ENCODE measurements at regions not wholly inside any gene's neighbourhood (a gene's known extent, or its start where the extent isn't known, plus 50 kb on each side); places are given as distances from the start of the nearest gene placed in this dataset.

DNA sequence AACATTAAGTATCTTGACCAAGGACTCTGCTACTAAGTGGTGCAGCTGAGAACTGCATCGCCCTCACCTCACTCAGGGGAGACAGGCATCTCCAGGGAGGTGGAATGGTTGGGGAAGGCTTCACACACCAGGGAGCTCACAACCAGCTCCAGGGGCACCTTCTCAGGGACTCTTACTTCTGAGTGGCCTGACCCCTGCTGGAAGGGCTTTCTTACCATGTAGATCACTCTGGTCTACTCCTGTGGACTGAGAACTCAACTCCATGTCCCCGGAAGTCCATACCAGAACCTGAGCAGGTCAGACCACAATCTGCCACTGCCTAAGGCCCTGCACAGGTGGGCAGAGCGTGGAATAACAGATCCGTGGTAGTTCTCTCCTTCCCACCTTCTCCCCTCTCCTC lies 140.5 kb downstream of the TLE3 start:
- DNase-seq, result no peak

DNA sequence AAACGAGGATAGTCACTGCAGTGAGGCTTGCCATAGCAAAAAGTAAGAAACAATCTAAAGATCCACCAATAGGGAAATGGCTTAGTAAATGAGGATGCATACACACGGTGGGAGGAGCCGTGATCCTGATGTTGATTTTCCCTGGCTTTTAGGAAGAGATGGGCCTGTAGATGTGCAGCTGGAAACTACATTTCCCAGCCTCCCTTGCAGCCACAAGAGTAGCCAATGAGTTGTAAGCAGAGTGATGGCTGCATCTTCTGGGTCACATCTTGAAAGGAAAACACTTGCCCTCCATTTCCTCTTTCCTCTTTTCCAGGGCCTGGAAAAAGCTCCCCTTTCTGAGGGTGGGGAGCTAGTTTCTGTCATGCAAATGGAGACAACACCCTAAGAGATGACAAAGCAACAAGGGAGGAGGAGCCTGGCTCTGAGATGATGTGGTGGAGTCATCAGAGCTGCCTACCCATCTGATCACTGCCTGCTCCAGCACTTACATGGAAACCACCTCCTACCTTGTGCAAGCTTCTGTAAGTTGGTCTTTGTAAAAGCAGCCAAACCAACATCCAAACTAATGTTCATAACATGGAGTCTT lies 139.1 kb downstream of the TLE3 start:
- peak; percentile 8 for DNase-seq

DNA sequence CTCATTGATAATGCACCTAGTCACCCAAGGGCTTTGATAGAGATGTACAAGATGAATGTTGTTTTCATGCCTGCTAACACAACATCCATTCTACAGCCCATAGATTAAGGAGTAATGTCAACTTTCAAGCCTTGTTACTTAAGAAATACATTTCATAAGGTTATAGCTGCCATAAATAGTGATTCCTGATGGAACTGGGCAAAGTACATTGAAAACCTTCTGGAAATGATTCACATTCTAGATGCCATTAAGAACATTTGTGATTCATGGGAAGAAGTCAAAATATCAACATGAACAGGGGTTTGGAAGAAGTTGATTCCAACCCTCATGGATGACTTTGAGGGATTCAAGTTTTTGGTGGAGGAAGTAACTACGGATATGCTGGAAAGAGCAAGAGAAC lies 135.2 kb downstream of the TLE3 start:
- DNase-seq, result no peak

DNA sequence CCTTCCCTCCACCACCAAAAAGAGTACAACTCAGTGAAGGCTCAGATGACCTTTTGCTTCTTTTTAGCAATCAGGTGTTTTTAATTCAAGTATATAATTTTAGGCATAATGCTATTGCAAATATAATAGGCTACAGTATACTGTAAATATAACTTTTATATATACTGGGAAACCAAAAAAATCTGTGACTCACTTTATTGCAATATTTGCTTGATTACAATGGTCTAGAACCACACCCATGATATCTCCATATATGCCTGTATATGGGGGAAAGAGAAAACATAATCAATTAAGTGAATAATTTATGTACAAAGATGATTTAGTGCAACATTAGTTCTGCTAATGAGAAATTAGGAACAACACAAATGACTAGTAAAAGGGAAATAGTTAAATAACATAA lies 134.3 kb downstream of the TLE3 start:
- no peak for DNase-seq

DNA sequence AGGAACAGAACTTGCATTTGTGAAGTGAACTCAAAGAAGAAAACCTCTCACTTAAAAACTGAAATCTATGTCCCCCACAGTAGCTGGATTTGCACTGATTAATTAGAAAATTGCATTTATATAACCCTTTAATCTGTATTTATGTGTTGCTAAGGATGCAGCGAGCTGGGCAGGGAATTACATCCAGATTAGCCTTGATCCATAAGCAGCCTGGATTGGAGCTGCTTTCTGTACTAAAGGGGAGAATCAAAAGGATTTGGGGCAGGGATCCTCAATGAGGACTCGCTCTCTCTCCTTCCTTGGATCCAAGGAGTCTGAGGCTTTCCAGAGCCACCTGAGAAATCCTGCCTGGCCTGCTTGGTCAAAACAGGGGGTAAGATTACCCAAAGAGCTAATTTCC lies 125.9 kb downstream of the TLE3 start:
- DNase-seq, result no peak

DNA sequence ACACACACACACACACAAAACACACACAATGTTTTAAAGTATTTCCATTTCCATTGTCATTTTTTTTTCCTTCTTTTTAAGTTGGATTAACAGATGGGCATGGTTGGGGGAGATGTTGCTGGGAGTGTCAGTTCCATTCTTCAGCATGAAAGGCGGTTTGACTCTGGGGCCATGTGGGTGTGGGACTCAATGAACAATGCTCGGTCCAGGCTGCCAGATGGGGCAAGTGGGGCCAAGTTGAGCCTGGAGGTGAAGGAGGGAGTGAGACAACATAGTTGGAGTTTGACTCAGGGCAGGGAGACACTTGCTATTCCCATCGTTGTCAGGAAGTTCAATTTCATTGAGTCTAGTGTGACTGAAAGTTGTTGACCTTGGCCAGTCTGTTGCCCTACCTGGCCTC lies 125.3 kb downstream of the TLE3 start:
- DNase-seq, result no peak

DNA sequence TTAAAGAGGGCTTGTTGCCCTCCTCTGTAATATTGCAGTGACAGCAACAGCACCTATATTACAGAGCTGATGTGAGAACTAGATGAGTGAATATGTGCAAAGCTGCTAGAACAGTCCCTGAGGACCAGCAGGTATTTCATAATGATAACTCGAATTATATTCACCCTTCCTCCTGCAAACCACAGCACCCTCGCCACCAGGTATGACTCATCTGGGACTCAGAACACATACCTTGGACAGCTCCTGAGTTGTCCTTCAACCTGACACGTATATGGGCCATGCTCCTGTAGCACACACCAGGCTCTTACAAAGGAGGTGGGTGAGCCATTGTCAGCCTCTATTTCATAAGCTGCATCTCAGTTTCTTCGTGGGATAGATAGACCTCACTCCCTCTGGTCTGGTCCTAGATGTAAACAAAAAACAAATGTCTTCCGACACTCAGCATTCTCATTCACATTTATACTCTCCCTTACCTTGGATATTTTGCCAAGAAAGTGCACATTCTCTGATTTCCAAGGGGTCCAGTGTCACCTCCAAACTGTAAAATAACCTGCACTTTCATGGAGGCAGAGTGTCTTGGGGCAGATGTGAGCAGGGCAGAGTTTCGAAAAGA lies 124.5 kb downstream of the TLE3 start:
- DNase-seq, result peak; percentile 58

DNA sequence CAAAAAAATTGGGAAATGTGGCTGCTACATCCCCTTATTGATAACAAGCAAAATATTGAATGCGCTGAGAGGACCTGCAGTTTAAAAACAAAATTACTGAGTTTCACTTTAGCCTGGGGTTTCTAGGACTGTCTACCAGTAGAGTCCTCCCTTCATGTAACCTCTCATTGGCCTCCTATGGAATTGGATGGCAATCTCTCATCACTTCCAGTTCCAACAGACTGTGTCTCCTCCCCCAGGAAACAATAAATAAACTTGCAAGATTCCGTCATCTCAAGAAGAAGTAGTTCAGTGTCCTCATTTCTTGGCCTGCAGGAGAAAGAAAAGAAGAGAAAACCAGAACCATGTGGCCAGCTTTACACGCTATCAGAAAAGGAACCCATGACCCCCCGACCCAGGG lies 123.8 kb downstream of the TLE3 start:
- DNase-seq, result no peak

DNA sequence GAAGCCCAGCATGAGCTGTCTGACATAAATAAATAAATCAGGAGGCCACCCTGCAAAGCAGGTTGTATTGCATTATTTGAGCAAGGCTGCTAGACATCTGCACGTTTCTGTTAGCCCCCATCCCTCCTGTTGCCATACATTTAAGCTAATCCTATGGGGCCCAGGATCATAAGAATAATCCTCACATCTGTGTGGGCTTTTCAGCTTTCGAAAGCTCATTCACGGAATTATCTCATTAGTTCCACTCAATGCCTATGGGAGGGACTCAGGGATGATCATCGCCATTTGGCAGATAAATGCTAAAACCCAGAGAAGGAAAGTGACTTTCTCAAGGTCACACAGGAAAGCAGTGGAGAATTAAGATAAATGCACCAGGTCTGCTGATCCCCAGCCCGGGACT lies 123.4 kb downstream of the TLE3 start:
- DNase-seq, result no peak

DNA sequence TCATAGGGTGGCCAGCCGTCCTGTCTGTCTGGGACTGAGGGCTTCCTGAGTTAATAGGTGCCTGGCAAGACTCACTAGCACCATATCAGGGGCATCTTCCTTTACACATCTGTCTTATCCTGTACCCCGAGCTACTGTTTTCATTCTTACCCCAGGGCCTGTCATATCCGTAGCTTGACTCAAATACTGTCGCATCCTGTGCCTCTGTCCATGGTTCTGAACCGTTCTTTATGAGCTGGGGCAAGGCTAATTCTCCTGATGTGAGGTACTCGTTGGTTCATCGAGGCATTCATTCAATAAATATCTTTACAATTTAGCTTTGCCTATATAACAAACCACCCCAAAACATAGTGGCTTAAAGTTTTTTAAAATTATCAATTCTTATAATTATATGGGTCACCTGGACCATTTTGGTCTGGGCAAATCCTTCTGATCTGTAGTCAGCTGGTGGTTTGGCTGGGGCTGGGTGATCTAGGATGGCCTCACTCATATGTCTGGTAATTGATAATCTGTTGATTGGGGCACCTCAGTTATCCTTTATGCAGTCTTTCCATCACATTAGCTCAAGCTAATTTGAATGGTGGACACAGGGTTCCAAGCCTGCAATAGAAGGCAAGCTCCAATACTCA lies 121.2 kb downstream of the TLE3 start:
- peak; percentile 69 for DNase-seq

DNA sequence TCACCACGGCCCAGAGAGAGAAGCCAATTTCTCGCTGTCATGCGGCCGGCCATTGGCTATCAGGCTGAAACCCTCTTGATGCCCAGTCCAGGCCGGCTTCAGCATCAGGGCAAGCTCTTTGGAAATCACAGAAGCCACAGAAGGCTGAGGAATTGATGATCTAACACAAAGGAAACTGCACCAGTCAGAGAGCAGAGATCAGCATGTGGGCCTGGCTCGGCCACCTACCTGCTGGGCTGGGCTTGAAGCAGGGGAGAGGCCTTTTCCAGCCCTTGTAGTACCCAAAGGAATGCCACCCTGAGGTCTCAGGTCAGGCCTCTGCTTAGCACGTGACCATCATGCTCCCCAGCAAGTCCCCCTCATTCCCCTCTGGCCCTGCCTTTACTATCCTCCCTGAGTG lies 119.1 kb downstream of the TLE3 start:
- DNase-seq, result no peak

DNA sequence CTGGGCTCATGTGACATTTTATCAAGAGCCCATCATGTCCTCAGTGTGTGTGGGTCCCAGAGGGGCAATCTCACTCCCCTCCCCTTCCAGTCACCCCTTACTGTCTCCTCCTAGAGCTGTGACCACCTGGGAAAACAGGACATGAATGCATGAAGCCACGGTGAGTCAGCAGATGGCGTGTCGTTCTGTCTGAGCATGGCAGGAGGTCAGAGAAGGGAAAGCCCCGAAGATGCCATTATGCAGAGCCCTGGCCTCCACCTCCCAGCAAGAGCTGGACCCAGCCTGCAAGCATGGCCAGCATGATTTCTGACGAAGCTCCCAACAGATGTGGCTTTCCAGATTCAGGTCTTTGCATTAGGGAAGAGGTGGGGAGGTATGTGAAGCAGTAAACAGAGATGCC lies 118.5 kb downstream of the TLE3 start:
- DNase-seq, result peak; percentile 57

DNA sequence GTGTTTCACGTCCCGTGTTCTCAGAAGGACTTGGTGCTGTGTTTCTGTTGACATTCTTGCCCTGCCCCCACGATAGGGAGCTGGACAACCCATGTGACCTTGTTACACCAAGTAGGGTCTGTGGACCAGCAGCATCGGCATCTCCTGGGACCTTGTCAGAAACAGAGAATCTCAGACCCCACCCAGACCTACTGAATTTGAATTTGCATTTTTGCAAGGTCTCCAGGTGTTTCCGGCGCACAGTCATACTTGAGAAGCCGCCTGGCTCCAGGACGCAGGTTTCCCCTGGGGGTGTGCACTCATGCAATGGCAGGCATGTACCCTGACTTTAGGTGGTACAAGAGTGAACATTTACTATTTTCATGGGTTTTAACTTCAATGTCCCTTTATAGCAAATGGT lies 117.9 kb downstream of the TLE3 start:
- no peak for DNase-seq

DNA sequence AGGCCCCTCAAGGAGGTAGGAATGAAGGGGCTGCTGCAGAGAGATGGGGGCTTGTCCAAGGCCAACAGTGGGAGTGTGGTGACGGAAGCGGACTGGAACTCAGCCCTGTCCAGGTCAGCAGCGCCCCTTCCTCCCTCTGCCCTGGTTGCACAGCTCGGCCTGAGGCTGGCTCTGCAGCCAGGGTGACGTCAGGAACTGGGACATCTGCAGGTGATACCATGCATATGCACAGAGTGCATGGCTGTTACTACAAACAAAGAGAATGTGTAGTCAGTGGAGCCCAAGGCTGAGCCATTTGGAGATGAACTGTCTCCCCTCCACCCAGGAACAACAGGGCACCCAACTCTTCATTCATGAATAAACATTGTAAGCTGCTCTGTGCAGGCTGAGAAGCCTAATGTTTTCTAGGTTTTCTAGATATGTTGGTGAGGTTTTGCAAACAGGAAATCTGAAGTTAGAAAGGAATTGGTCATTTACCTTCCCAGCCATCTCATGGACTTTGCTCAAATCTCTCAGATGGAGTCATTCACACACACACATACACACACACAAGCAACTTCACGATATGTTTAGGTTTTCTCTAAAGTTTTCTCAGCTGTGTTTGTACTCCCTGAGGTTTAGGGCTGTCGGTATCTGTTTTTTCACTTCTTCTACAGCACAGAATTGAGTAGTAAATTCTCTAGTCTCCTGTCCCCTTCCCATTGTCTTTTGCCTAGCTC lies 117.2 kb downstream of the TLE3 start:
- DNase-seq, result no peak

DNA sequence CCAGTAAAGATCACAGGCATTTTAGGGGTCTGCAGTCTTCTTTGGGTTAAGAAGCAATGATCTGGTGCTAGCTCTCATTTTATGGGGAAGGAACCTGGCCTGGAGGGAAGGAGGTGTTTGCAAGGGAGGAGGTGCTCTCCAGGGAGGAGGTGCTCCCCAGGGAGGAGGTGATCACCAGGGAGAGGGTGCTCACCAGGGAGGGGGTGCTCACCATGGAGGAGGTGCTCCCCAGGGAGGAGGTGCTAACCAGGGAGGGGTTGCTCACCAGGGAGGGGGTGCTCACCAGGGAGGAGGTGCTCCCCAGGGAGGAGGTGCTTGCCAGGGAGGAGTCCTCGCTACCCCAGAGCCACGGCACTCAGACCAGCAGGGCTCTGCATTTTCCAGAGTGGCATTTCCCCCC lies 115.7 kb downstream of the TLE3 start:
- DNase-seq, result no peak

DNA sequence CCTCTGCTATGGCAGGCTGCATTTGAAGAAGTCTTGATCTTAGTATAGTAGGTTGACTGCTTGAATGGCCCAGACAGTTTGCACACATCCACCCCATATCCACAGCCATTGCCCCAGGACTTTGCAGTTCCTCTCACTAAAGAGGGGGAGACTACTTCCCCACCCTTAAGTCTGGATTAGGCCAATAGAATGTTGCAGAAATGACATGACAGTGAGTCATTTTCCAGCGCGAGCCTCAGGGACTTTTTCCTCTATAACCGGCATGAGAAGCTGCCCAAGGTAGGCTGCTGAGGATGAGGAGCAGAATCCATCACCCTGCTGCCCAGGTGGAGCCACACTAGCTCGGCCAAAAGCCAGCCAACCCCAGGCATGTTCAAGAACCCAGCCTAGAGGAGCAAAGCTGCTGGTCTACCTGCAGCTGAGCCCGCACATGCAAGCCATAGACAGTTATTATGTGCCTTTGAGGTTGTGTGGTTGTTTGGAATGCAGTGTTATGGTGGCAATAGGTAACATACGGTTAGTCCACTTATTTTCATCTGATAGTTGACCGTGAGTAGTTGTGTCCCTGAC lies 113.9 kb downstream of the TLE3 start:
- DNase-seq, result peak; percentile 33

DNA sequence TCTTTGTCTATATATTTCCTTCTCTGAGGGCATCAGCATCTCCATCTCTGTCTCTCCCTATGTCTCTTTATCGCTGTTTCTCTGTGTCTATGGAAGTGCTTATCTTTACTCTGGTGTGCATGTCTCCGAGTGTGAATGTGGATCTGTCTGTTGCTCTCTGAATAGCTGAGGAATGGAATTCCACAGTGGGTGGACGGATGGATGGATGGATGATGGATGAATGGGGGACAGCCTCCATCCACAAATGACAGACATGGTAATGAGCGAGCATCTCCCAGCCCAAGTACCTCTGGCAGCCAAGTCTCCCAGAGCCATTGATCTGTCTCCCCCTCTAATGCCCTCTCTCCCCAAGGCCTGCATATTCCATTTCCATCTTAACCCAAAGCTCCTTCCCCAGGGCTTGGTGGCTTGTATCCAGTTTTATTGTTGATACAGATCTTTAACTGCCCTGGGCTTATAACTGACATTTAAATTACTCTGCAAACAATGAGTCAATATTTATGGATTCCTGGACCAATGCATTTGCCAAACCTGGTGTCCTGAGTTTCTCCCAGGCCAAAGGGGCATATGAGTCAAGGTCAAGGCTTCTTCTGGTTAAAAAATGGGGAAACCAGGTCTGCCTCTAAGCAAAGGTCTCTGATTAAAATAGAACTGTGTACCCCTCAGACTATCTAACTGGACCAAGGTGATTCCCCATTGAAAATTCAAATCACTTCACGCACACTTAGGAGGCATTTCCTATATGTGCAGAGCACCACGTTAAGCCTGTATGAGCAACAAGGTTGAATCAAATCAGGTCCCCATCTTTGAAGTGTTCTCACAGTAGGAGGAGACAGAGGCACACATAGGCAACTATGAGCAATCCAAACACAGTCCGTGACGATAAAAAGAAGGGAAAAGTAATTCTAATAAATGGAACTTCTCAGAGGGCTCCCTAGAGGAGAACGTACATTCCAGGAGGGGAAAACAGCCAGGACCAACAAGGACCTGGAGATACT lies 109.9 kb downstream of the TLE3 start:
- DNase-seq, result peak; percentile 4

DNA sequence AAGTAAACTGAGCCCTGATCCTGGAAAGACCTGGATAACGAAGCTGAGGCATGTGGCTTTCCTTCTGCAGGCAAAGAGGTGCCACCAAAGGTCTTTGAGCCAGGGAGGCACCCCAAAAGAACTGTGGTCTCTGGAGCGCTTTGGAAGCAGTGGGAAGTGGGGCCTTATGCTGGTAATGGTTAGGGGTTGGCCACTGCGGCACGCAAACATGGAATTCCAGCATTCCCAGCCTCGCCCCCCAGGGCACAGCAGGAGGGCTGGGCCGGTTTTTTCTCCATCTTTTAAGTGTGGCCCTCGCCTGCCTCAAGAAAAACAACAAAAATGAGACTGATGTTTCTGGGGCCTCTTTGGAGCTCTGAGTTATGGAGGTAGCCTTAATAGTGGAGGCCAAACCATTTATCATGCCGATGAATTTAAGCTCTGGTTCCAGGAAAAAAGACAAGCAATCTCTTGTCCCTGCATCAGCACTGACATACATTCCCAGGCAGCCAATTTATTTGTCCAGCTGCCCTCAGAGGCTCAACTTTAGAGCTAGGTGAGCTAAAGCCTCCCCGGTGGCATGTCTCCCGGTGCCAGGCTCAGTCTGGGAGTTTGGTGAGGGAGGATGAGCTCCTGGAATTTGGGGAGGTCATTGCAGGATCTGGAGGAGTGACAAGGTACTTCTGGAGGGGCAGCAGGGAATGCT lies 109.0 kb downstream of the TLE3 start:
- DNase-seq, result peak; percentile 7

DNA sequence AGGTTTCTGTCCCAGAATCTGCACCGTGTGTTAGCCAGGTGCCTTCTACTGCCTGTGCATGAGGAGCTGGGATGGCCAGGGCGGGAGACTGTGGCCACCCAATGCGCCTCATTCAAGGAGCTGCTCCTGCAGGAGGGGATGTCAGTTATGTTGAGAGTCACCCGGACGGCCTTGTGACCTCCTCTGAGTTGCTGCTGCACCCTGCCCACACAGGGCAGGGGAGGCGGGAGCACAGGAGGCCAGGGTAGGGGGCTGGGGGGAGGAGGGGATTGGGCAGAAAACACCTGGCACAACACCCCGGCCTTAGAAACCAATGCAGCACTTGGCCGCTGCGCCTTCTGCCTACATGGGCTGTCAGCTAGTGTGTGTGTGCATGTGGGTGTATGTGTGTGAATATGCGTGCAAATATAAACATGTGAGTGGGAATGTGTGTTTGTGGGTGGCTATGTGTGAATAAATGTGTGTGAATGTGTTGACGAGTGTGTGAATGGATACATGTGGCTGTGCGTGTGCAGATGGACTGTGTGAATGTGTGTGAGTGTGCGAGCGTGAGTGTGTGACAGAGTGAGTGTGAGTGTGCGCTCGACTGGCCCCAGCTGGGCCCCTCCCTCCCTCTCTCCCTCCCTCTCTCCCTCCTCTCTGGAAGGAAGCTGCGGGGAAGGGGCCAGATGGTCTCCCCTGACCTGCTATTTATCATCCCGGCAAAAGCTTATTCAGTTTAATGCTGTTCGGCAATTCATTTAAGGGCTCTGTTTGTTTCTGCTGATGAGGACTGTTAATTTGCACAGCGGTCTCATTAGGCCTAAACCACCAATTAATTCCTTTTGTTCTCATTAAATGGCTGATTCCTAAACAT lies 106.9 kb downstream of the TLE3 start:
- DNase-seq, result no peak

DNA sequence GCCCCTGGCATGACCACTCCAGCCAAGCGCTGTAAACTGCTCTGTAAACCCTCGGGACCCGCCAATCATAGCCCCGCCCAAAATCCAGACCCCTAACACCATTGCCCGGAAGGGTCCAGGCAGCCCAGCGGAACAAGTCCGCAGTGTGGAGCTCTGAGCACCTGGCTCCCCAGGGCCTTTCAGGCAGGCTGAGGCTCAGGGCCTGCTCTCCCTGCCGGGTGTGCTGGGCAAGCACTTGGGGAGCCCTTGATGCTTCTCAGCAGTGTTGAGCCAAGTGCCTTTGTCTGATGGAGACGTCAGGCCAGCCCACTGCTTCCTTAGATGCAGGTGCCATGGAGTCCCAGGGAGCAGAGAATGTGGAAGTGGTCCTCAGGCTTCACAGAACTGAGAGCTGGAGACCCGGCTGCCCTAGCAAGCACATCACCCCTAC lies 106.2 kb downstream of the TLE3 start:
- DNase-seq, result no peak

DNA sequence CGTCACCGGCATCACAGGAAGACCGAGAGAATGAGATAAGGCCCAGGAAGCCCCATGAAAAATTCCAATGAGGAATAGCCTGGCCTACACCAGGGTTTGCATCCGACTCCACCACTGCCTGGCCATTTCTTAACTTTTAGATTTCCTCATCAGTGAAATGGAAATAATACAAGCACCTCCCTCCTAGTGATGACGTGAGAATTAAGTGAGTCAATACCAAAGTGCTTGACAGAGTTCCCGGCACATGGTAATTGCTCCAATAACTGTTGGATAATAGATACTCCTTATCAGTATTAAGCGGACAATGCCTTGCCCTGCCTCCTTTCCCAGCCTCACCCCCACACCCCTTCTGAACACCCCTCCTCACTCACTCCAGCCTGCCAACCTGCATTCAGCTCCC lies 105.4 kb downstream of the TLE3 start:
- no peak for DNase-seq
